Sigmoid colon (tissue), 3 donors: ENCODE measurements at regions not wholly inside any gene's neighbourhood (a gene's known extent, or its start where the extent isn't known, plus 50 kb on each side); places are given as distances from the start of the nearest gene placed in this dataset.

Experiments used
- POLR2A ChIP-seq, 2 donors: fragments of 450-650 bp; IDR thresholded peaks; one replicate each; pipeline ENCODE4 v1.6.1; 2016; ENCODE audit warnings: antibody characterized with exemption in 2 of 2, mild to moderate bottlenecking in 2 of 2, moderate library complexity in 2 of 2
- TF ChIP-seq, protein P1 (sequence below), 4 experiments: fragments of 450-650 bp in 3 of 4; fragments of 200-600 bp in 1 of 4; IDR thresholded peaks; one replicate each; pipeline ENCODE4 v1.5.1; 2016 to 2019; ENCODE audit warnings: antibody characterized with exemption in 4 of 4, mild to moderate bottlenecking in 3 of 4, moderate library complexity in 2 of 4

DNA sequence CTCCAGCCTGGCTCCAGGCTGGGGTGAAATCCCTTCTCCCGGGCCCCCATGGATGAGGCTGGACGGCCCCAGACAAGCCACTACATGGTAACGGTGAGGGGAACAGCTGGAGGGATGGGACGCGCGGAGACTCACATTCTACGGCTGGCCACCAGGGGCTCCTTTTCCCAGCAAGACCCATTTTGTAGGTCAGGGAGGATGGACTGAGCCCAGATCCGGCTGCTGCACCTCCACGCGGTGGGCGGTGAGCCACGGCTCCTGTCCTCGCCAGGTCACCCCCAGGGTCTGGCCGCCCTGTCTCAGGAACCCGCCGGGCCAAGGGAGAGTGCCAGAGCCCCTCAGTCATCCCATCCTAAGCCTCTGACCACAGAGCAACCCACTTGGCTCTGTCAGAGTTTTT, 75.0 kb upstream of the ACTRT2 start:
- TF ChIP-seq, protein P1, sequence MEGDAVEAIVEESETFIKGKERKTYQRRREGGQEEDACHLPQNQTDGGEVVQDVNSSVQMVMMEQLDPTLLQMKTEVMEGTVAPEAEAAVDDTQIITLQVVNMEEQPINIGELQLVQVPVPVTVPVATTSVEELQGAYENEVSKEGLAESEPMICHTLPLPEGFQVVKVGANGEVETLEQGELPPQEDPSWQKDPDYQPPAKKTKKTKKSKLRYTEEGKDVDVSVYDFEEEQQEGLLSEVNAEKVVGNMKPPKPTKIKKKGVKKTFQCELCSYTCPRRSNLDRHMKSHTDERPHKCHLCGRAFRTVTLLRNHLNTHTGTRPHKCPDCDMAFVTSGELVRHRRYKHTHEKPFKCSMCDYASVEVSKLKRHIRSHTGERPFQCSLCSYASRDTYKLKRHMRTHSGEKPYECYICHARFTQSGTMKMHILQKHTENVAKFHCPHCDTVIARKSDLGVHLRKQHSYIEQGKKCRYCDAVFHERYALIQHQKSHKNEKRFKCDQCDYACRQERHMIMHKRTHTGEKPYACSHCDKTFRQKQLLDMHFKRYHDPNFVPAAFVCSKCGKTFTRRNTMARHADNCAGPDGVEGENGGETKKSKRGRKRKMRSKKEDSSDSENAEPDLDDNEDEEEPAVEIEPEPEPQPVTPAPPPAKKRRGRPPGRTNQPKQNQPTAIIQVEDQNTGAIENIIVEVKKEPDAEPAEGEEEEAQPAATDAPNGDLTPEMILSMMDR (IDR thresholded peaks at IDR 0.05) = no peak
- TF ChIP-seq POLR2A (IDR thresholded peaks at IDR 0.05) = no peak
